GM19043 (cell line): ENCODE measurements at regions not wholly inside any gene's neighbourhood (a gene's known extent, or its start where the extent isn't known, plus 50 kb on each side); places are given as distances from the start of the nearest gene placed in this dataset.
"Not testable (repeated sequence)": the region's sequence is repeated elsewhere in the genome, so short reads cannot be mapped to it uniquely, and the experiment has no call there.

Source experiments
- ATAC-seq: cut with Tn5 transposase; IDR thresholded peaks from one replicate; pipeline ENCODE4 v1.9.1; 2021; ENCODE audit warnings: low read depth; ENCODE audit not compliant: unreplicated experiment

DNA sequence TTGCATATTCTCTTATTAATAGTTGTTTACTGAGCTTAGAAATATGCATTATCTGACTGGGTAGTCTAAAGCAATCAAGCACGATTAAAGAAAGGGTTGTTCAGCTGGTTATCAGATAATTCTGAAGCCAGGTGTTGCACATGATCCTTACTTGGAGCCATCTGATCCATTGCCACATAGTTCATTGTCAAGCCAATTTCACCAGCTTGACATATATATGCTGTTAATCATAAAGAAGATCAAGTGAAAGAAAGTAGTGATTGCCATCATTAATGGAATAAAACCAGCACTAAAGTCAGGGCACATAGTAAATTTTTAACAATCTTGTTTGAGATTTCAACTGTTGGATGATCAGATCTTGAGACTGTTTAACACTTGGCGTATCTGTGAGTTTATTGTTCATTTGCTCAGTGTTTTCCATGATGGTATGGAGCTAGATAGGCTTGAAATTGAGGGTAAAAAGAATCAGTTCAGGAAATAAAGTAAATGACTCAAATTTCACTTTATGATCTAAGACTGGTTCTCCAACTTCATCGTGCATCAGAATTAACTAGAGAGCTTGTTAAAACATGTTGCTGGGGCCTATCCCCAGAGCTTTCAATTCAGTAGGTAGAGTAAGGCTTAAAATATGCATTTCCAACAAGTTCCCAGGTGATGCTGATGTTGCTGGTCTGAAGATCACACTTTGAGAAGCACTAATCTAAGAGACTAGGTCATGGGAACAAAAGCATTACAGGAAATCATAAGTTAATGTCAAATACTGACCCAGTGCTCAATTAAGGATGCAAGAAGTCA is 539.6 kb downstream of the SATB2 start:
- no peak for ATAC-seq

DNA sequence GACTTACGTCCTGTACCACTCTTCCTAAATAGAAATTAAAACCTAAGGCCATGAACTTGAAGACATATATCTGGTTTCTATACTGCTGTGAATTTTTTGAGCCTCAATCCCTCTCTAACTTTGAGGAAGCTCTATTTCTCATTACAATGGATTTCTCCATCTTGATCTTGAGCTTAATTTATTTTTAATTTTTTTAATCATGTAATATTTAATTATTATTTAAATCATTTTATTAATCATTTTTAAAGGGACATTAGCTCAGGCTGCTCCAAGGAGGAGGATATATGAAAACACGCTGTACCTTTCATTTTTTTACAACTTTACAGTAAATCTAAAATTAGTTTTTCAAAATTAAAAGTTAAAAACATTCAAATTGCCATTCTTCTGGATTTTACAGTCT is 540.5 kb downstream of the SATB2 start:
- no peak for ATAC-seq

DNA sequence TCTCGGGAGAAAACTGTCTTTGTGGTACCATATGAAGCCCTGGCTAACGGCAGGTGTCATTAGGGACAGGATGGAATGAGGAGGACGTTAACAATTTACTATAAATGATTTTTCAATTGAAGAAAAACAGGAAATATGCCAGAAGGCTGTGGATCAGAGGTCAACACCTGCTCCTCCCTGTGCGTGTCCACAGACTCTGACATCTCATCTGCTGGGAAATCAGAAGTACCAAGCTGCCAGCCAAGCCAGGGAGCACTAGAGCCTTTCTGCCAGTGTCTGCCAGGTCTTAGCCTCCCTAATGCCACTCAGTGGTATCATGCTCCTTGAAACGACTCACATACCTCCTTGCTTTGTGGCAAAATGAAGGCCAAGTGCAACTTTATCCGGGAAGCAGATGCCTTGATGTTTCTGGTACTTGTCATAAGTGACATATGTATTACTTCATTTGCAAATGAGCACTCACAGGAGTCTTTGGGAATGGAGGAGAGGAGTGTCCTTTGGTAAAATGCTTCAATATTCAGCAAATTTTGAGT is 541.1 kb downstream of the SATB2 start:
- ATAC-seq: no peak

DNA sequence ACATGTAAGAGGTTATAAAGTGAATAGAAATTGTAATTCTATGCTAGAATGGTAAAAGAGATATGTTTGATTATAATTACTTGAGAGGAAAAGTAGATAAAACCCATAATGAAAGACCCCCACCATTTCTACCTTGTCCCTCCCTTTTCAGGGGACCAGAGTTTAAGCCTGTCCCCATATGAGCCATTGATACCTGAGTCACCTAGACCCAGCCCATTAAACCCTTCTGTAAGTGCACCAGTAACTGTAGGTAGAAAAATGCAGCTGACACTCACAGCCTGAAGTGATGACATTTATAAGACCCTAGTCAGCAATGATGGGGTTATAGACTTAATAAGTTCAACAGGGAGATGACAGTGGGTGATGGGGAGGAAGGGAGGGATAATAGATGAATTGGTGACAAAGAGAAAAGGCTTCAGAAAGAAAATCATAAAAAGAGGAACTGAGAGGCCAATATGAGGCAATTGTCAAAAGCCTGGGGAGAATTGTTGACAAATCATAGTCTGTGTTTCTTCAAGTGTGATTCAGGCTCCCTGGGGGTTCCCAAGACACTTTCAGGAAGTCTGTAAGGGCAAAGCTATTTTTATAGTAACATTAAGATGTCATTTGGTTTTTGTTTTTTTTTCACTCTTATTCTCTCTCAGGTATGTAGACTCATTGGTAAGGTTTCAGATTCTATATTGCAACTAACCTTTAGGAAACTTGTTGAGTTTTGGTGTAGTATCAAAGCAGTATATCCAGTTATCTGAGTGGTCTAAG is 544.2 kb downstream of the SATB2 start:
- ATAC-seq: peak; percentile 97

DNA sequence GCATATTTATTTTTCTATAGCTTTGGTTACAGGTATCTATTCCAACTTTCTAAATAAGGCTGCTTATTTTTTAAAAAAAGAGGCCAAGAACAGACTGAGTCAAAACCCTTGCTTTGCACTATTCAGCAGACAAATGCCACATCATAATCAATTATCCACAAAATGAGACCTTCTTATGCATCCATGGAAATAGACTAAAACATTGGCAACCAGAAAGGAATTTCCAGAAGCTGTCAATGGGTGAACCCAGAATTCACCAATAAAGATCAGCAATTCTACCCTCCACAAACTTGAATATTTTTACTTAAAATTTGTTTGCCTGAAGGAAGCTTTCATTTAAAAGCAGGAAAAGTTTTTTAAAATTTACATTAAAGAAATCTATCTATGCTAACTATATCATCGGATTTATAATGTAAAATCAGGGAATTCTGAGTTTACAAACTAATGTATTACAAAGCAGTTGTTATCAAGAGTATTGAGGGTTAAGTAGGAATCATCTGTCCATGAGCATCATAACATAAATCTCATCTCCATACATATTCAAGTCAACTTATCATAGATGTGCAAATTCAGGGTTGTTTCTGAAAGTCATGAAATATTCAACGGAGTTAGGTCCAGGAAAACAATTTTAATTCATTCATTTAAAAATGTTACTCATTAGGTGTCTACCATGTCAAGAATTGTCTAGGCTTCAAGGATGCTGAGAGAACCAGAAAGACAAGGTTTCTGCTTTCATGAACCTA is 548.0 kb downstream of the SATB2 start:
- ATAC-seq: no peak

DNA sequence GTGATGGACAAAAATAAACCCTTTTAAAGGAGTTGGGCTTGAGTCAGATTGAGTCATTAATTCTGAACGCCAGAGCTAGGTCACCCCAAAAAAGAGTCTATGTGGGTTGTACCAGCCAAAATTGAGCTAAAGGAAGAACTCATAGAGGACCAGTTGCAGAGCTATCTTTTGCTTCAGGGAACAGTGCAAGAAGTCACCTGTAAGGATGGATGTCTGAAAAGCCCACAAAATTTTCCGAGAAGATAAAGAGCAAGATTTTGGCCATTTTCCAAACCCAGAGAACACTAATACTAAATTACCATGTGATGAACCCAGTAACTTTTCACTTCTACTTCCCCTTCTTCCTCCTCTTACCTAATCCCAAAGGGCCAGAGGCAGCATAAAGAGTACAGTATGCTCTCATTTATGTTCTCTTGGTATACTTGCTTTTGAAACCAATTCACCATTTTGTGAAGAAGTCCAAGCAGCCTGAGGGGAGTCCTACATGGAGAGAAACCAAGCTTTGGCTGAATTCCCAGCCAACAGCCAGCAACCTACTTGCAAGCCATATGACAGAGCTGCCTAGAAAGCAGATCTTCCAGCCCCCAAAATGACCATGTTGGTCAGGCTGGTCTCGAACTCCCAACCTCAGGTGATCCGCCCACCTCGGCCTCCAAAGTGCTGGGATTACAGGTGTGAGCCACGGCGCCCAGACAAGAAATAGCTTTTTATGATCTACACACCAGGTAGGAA is 551.7 kb downstream of the SATB2 start:
- ATAC-seq: peak; percentile 62

DNA sequence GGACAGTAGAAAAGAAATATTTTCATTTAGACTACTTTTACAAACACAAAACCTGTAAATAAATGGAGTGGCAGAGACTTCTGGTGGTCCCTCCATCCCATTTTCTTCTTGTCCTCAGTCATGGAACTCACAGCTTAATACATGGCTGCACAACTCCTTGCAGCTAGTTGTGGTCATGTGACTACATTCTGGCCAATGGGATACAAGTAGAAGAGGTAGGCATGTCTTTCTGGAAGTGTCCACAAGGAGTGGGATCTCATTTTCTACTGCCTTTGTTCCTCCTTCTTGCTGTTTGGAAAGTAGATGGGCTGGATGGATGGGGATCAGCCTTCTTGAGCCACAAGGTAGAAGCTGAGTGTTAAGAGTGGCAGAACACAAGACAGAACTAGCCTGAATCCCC is 555.8 kb downstream of the SATB2 start:
- ATAC-seq: no peak

DNA sequence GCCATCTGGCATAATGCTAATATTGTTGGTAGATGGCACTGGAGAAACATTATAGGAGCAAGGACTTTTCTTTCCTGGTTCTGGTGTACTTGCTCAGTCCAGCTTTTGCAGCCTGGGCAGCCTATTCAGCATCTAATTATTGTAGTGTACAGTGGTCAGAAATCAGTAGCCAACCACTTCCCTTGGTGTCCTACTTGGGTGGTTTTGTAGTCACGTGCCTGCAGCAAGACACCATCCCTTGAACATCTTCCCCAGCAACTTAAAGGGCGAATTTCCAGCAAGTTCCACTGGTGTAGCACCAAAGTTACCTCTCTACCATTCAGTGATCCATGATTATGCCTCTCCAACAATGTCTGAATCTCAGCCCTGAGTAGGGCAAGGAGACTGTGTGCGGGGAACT is 557.6 kb downstream of the SATB2 start:
- ATAC-seq: no peak

DNA sequence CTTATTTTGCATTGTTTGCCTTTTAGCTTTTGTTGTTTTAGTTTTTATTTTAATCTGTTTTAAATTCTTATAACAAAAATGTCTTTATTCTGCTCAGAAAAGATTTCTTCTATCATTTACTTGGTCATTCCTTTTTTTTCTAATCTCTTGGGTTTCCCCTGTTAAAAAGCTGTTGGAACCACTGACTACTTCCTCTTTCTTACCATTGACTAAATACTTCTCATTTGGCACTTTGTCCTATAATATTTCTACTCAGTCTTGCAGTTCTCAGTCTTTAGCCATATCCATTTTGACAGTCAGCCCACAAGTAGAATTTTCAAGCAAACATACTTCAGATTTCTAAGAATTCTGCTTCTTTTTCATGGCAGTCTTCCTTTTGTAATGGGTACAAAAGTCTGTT is 567.2 kb downstream of the SATB2 start:
- peak; percentile 78 for ATAC-seq

DNA sequence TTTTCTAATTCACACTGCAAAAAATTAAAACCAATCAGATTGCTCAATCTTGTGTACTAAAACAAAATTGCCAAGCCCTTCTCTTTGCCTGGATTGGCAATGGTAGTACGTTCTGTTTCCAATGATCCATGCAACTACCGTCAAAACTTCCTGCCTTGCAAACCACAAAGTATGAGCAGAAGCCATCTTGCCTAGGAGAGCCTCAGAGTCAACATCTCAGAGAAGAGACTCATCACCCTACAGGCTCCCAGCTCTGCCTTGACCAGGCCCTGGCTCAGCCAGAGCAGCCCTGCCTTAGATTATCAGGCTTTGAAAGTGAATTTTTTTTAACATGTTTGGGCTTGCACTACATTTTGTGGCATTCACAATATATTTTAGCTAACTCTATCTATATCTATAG is 574.1 kb downstream of the SATB2 start:
- ATAC-seq: no peak

DNA sequence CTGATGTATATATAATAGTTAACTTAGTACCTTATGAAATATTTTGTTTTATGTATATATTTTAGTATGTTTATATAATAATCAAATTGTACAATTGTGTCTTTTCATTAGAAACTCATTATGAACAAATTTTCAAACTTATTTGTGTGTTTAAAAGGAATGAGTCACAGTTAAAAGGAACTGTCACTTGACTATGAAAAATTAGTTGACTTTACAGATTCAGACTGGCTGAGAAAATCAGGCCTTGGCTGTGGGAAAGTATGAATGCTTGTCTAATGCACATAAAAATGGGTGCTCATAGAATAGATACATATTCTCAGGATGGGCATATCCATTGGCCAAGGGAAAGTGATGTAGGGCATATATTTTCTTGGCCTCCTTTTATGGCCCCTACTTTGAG is 576.8 kb downstream of the SATB2 start:
- no peak for ATAC-seq

DNA sequence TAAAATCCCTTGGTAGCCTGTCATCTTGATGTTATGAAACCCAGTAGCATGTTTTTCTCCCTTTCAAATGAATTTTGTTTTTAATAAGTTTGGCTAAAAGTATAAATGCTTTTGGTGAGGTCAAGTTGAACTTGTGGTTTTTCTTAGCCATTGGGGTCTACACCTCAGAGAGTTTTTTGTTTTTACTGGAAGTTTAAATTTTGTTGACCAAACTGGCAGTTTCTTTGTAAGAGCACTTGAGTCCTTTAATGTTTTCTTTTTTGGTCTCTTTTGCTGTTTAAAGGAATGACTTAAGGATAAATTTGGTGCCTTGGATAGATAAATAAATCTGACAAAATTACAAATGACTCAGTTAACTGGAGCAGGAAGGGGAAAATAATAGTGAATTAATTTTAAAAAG is 577.3 kb downstream of the SATB2 start:
- ATAC-seq: no peak

DNA sequence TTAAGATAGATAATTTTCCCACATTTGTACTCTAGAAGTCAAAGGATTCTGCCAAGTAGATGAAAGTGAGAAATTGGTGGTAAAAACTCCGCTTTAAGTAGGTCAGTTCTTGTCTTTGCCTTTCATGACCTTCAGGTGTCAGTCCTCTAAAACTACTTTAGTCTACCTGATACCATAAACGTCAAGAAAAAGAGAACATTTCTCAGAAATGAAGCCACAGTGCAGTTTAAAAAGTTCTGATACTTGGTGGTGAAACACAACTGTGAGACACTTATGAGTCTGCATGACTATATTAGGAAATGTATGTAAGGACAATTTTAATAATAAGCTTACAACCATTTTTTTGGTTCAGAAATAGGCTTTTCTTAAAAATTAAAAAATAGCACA is 583.3 kb downstream of the SATB2 start:
- no peak for ATAC-seq

DNA sequence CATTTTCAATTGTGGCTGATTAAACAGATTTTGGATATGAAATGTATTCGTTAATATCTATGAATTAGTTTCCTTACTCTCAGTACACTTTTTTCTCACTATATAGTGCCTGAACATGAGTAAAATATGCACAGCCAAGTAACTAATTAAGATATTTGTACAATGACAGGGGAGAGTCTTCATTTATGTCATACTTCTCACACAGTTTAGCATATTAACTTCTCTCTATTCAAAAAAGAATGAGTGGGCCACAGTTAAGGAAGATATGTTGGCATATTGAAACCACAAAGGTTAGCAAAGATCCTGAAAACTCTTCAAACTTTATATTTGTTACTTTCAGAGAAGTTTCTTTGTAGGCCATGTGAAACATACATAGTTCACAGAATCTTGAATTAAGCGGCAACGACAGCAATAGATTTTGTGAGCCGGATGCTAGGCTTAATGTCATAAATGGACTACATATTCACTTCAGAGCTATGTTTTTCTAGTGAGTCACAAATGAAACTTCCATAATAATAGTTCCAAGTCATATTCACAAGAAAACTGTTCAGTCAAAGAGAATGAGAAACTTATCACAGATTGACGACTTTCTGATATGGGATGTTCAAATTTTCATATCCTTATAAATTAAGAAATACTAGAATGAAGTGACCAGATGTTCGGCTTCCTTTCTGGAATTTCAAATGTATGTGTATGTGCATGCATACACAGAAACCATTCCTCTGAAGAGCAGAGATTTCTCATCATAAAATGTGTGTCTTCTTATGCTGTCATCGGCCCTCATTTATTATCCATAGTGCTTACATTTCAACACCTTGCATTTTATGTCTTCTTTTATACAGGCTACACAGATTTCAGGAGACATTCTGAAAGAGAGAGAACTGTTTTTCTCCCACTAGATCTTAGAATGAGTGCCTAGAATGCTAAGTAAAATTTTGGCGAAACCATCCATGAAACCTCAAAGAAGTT is 584.0 kb downstream of the SATB2 start:
- ATAC-seq: no peak

DNA sequence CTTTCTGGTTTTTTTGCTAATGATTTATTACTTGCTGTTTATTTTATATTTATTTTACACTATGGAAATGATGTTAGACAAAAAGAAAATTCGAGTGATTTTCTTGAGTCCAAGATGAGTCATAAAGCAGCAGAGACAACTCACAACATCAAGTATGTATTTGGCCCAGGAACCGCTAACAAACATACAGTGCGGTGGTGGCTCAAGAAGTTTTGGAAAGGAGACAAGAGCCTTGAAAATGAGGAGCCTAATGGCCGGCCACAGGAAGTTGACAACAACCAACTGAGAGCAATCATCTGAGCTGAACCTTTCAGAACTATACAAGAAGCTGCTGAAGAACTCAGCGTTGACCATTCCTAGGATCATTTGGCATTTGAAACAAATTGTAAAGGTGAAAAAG is 594.1 kb downstream of the SATB2 start:
- no peak for ATAC-seq

DNA sequence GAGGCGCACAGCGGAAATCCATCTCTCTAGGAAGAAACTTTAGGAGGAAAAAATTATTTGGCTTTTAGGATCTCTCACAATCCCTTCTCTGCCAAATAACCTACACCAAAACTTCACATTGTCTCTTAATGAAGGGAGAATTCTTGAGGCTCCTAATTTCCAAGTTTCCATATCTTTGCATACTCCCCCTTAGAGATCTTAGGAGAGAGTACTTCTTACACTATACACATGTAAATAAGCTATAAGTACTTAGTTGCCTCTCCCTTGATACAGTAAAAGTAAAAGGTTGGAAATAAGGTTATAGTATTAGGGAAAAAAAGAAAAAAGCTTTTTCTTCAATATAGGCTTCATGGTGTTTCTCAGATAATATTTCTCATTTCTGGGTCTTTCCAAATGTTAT is 596.7 kb downstream of the SATB2 start:
- no peak for ATAC-seq

DNA sequence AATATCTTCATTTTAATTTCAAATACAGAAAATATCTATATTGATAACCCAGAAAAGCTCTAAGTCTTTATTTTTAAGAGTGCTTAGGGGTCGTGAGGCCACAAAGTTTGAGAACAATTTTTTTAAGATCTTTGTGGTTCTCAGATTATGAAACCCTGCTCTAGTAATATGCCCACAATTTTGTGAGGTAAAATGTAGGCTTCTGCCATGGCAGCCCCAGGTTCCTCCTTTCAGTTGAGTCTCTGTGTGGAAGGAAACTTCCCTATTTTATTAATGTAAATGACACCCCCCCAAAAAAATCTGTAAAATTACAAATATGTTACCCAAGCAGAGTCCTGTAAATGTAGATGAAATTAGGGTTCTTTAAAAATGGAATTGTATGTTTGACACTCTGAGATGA is 600.5 kb downstream of the SATB2 start:
- ATAC-seq: no peak

DNA sequence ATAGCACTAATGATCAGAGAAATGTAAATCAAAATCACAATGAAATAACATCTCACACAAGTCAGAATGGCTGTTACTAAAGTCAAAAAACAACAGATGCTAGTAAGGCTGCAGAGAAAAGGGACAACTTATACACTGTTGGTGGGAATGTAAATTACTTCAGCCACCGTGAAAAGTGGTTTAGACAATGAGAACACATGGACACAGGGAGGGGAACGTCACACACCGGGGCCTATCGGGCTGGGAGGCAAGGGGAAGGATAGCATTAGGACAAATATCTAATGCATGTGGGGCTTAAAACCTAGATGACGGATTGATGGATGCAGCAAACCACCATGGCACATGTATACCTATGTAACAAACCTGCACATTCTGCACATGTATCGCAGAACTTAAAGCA is 602.0 kb downstream of the SATB2 start:
- not testable (repeated sequence) for ATAC-seq

DNA sequence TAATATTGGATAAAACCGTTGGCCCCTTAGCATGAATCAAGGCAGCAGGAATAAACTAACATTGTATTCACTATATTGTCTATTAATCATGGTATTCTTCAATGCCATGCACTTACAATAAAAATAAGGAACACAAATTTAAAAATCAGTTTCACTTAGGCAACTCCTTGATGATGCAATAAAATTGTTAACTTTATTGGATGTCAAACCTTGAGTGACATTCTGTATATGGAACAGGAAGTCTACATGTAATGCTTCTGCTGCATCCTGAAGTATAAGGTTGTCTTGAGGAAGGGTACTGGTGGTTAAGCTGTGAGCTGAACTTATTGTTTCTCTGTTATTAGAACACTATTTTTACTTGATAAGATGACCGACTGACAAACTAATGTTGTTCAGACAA is 605.5 kb downstream of the SATB2 start:
- no peak for ATAC-seq
